GM12891 (cell line): ENCODE measurements at regions not wholly inside any gene's neighbourhood (a gene's known extent, or its start where the extent isn't known, plus 50 kb on each side); places are given as distances from the start of the nearest gene placed in this dataset.
A peak's percentile ranks its signal among the peaks of the same experiment; 100 is the strongest.

Experiments used
- DNase-seq: peaks from one replicate; pipeline ENCODE4 v3.0.0; 2011; ENCODE audit warnings: low spot score; ENCODE audit not compliant: insufficient read length
- FAIRE-seq: peaks from 2 replicates; lab custom pipeline; 2011; peaks lifted over from hg19 to GRCh38; lab: Jason Lieb, UNC
- PAX5 ChIP-seq: IDR thresholded peaks from 2 replicates; pipeline ENCODE4 v1.6.1; 2011; ENCODE audit warnings: low read length, moderate library complexity, mild to moderate bottlenecking; ENCODE audit not compliant: insufficient read depth, severe bottlenecking
- POLR2A ChIP-seq: IDR thresholded peaks from 2 replicates; pipeline ENCODE4 v1.6.1; 2011; ENCODE audit warnings: low read depth, low read length, control low read depth
- POLR2AphosphoS5 ChIP-seq: IDR thresholded peaks from 2 replicates; pipeline ENCODE4 v1.6.1; 2011; ENCODE audit warnings: low read depth, low read length, control low read depth
- POU2F2 ChIP-seq: IDR thresholded peaks from 2 replicates; pipeline ENCODE4 v1.6.1; 2011; ENCODE audit warnings: low read depth, mild to moderate bottlenecking, control low read depth, low read length, moderate library complexity
- SPI1 ChIP-seq: IDR thresholded peaks from 2 replicates; pipeline ENCODE4 v1.6.1; 2011; ENCODE audit warnings: low read depth, low read length, control low read depth
- TAF1 ChIP-seq: IDR thresholded peaks from 2 replicates; pipeline ENCODE4 v1.6.1; 2011; ENCODE audit warnings: low read depth, low read length, control low read depth

DNA sequence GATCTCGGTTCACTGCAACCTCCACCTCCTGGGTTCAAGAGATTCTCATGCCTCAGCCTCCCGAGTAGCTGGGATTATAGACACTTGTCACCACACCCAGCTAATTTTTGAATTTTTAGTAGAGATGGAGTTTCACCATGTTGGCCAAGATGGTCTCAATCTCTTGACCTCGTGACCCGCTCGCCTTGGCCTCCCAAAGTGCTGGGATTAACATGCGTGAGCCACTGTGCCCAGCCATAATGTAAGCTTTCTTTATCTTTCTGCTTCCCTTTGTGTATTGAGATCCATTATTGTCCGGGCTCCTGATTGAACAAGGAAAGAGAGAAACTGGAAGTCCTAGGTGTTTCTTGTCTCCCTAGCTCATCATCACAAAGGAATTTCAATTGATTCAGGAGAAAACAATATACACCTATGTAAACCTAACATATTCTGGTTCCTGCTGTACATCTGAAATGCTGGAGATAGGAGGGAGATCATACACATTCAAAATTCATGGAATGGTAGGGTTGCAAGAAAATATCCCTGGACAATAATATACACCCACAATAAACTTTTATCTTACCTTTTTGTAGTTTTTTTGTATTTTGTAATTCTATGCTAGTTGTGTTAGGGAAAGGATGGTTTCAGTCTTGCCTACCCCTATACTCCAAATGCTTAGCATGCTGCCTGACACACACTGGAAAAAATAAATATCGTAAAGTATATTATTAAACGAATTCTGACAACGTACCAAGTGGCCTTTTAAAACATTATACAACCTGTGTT lies 194.4 kb upstream of the HS3ST1 start:
- TF ChIP-seq POU2F2 (no peak), POLR2AphosphoS5 (no peak), POLR2A (no peak), SPI1 (no peak), TAF1 (no peak), PAX5 (no peak)
- no peak for DNase-seq
- no peak for FAIRE-seq

GRCh38 chr4:11620861-11621260 lies 192.2 kb upstream of the HS3ST1 start:
- DNase-seq (no peak), FAIRE-seq (no peak)
- TF ChIP-seq POU2F2 (no peak), PAX5 (no peak), SPI1 (no peak)

DNA sequence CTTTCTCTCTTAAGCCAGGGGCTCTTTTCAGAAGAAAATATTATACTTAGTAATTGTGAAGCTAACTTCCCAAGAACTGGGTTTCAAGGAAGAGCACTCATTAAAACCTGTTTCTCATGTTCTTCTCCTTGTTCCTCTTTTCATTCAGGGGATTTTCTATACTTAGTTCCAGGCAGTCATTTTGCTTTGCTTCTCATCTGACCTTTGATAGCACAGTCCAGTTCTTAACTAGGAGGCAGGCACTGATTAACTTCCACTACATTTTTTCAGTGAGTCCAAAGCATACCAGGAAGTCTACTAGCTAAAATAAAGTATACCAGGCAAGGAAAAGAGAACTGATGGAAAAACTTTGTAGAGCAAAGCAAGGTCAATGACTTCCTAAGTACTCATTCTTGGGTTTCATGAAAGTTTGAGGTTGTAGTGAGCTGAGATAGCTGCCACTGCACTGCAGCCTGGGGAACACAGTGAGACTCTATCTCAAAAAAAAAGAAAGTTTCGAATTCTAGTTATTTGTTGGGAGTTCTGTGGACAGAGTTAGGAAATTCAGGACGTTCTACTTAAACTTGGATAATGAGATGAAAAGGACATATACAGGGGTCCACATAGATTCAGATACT lies 190.1 kb upstream of the HS3ST1 start:
- DNase-seq (no peak), FAIRE-seq (no peak)
- TF ChIP-seq POLR2A = no peak
- TF ChIP-seq POU2F2 = no peak
- TF ChIP-seq PAX5 = no peak
- TF ChIP-seq SPI1 = peak; percentile 38; the same call in 1 of the 2 replicates

DNA sequence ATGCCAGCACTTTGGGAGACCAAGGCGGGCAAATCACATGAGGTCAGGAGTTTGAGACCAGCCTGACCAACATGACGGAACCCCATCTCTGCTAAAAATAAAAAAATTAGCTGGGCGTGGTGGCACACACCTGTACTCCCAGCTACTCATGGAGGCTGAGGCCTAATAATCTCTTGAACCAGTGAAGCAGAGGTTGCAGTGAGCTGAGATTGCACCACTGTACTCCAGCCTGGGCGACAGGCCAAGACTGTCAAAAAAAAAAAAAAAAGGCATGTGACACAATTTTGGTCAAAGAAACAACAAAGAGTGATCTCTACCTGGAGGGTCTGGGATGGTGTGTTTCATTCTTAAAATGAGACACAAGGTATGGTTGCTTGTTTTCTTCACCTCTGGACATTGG lies 188.2 kb upstream of the HS3ST1 start:
- no peak for DNase-seq
- FAIRE-seq = no peak
- TF ChIP-seq POU2F2 (no peak), POLR2A (no peak), SPI1 (no peak), TAF1 (no peak), PAX5 (no peak), POLR2AphosphoS5 (no peak)

DNA sequence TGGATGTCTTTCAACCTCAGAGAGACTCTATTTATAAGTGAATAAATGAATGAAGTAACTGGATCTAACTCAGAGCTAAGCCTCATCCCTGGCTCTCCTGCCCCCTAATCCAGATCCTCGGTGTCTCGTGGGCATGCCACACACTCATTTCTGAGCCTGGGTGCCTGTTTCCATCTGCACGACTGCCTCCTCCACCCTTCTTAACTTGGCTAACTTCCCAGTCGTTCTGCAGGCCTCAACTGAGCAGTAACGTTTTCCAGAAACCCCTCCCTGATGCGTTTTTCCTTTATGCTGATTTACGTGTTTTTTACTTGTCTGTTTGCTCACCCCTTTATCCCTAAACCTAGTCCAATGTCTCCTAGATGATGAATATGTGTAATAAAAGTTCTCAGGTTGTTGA lies 186.9 kb upstream of the HS3ST1 start:
- no peak for TF ChIP-seq PAX5
- no peak for TF ChIP-seq POLR2A
- no peak for TF ChIP-seq TAF1
- DNase-seq = no peak
- FAIRE-seq = no peak

DNA sequence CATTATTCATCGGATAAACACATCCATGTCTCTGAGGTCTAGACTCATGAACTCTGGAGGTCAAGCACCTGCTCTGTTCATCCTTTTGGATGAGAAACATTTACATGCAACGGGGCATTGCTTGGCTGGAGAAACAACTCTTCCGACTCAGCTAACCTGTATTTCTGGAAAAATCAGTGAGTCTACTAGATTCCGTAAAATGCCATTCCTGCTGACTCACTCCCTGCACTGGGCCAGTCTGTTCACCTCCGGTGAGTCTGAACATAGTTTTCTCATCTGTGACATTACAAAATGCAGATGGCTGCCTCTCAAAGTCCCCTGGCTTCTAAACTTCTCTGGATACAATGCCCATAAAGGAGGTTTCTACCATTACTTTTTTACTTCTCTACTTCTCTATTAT lies 185.7 kb upstream of the HS3ST1 start:
- no peak for FAIRE-seq
- no peak for DNase-seq
- no peak for TF ChIP-seq TAF1

DNA sequence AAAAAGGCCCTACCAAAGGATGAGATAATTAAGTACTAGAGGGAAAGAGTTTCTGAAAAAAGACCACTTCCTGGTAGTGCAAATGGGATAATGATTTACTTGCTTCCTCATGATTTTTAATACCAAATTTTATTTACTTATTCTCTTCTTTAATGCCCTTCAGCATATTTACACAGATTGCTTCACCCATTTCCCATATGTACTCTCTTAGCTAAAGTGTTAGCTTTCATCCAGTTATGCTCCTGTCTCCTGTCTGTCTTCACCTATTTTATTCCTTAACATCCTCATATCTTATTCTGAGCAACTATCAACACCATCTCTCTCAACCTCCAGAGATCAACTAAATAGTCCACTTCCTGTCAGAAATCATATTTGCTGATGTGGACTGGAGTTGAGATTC lies 183.2 kb upstream of the HS3ST1 start:
- no peak for FAIRE-seq
- TF ChIP-seq SPI1 (no peak), TAF1 (no peak), PAX5 (no peak), POU2F2 (no peak), POLR2A (no peak), POLR2AphosphoS5 (no peak)
- DNase-seq = no peak

DNA sequence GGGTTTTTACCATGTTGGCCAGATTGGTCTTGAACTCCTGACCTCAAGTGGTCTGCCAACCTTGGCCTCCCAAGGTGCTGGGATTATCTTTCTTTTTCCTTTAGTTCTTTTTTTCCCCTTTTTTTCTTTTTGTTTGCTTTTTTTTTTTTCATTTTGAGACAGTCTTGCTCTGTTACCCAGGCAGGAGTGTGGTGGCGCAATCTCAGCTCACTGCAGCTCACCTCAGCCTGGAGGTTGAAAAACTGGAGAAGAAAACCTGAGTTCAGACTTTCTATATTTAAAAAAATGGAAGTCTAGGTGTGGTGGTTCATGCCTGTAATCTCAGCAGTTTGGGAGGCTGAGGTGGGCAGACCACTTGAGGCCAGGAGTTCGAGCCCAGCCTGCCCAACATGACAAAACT lies 181.1 kb upstream of the HS3ST1 start:
- FAIRE-seq = no peak
- TF ChIP-seq PAX5 = no peak
- no peak for TF ChIP-seq POLR2AphosphoS5
- TF ChIP-seq SPI1 = no peak
- no peak for TF ChIP-seq POLR2A
- TF ChIP-seq TAF1 = no peak
- no peak for TF ChIP-seq POU2F2

DNA sequence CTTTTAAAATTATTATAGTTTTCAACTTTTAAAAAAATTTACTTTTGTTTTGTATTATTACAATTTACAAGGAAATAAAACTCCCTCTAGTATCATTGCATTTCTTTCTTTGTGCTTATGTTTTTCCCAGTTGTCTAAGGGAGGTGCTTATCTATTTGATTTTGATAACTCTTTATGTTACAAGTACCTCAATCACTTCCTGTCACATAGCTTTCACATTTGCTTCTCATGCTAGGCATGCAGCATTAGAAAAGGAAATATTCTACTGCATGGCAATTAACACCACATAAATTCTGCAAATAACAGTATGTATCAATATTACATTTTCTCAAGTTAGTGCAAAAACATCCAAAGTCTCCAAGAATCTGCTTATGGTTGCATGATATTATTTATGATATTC lies 180.3 kb upstream of the HS3ST1 start:
- FAIRE-seq (no peak), DNase-seq (no peak)

More for the DNA sequence above, 181.1 kb upstream of the HS3ST1 start:
- DNase-seq = no peak

DNA sequence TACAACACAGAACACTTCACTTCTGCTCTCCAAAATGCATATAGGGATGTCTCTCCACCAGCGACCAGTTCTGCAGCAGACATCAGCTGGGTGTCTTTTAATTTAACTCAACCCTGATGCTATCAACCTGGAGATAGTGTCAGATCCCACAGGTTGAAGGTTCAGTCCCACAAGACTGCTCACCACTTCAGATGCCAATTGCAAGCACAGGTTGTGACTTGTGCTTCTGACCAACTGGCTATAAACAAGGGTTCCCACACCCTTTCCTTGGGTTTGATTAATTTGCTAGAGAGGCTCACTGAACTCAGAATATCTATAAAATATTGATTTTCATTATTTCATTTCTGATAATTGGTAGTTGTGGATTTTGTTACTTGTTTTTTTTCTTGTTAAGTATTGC lies 177.4 kb upstream of the HS3ST1 start:
- FAIRE-seq (no peak), DNase-seq (no peak)
- TF ChIP-seq PAX5 = no peak
- no peak for TF ChIP-seq POLR2AphosphoS5
- TF ChIP-seq POLR2A = no peak
- no peak for TF ChIP-seq SPI1
- TF ChIP-seq TAF1 = no peak
- TF ChIP-seq POU2F2 = no peak

More for the DNA sequence above, 180.3 kb upstream of the HS3ST1 start:
- no peak for TF ChIP-seq TAF1
- no peak for TF ChIP-seq POLR2AphosphoS5
- TF ChIP-seq POLR2A = no peak
- no peak for TF ChIP-seq PAX5
- TF ChIP-seq POU2F2 = no peak
- TF ChIP-seq SPI1 = no peak
